ENCODE measurements at regions not wholly inside any gene's neighbourhood (a gene's known extent, or its start where the extent isn't known, plus 50 kb on each side); places are given as distances from the start of the nearest gene placed in this dataset.
A peak's percentile ranks its signal among the peaks of the same experiment; 100 is the strongest.

DNA sequence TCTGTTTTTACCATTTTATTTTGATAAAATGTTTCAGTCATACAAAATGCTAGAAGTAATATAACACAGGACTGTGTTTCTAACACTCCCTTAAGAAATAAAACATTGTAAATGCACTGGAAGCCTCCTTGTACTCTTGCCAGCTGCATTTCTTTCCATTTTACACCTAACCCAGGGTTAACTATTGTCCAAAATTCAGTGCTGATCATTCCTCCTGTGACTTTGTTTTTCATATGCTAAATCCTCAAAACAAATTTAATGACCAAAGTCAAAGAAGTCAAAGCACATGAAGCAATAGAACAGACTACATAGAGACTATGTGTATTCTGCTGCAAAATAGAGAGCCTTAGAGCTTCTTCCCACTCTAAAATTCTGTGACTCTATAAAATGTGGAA is 420.3 kb upstream of the PRICKLE1 start:
- DNase-seq (ENCODE audit: low read depth in 1 of 2, low spot score in 1 of 2): no peak
- Histone ChIP-seq H3K27ac (no peak overlapping the region), H3K36me3 (no peaks in the 10 kb centered on the region), H3K9me3 (ENCODE audit: low read depth) (no peaks in the 10 kb centered on the region), H3K27me3 (no peaks in the 10 kb centered on the region), H3K4me1 (ENCODE audit: low read depth) (peaks cover 15% of the 10 kb centered on the region), H3K4me3 (no peak overlapping the region)
- no peak for TF ChIP-seq CTCF (IDR thresholded peaks at IDR 0.05; ENCODE audit: low read depth, low read length)

DNA sequence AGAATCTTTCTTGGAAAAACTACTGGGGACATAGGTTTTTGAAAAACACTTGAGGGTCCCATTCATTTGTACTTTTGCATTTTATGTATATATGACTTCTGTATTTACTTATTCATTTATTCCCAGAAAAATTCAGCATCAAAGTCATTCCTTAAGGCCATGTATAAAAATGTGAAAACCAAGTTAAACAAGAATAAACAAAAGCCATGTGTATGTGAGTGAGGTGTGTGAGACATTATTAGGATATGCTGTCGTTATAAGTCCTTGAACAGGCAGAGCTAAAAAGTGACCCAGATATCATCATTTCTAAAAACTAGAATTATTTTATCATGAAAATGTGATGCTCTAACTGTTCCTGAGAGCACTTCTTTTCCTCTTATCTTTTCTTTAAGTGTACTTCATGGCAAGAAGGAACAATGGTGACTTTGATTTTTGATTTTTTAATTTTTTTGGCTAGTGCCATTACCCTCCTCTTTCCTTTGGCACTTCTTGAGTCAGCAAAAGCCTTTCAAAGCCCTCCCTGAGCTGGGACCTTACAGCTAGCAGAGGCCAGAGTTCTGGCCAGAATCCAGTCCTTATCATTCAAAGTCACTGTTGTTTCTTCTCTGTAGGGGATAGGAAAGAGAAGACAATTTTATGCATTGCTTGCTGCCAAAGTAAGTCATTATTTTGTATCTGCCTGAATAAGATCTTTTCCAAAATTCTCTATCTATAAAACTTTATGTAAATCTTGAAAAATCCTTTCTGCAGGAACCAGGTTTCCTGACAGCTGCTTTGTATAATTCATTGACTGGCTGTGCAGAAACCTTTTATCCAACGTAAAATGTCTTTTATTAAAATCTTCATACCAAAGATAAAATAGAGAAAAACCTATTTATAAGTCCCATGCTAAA is 419.7 kb upstream of the PRICKLE1 start:
- DNase-seq (ENCODE audit: low read depth in 1 of 2, low spot score in 1 of 2): peak; percentile 43 to 52
- TF ChIP-seq CTCF (IDR thresholded peaks at IDR 0.05; ENCODE audit: low read depth, low read length): no peak

GRCh38 chr12:43004908-43005307 is 415.4 kb upstream of the PRICKLE1 start:
- DNase-seq (ENCODE audit: low read depth in 1 of 2, low spot score in 1 of 2): peak in 1 of 2 donors; percentile 57
- H3K27me3 ChIP-seq: no peaks in the 10 kb centered on the region
- TF ChIP-seq CTCF (IDR thresholded peaks at IDR 0.05; ENCODE audit: low read depth, low read length): no peak
- H3K4me1 ChIP-seq (ENCODE audit: low read depth): peaks cover 19% of the 10 kb centered on the region
- no peaks in the 10 kb centered on the region for H3K9me3 ChIP-seq (ENCODE audit: low read depth)
- H3K4me3 ChIP-seq: no peak overlapping the region
- no peaks in the 10 kb centered on the region for H3K36me3 ChIP-seq
- H3K27ac ChIP-seq: no peak overlapping the region

More for the DNA sequence above, 419.7 kb upstream of the PRICKLE1 start:
- Histone ChIP-seq H3K27me3 (no peaks in the 10 kb centered on the region), H3K9me3 (ENCODE audit: low read depth) (no peaks in the 10 kb centered on the region), H3K36me3 (no peaks in the 10 kb centered on the region), H3K4me3 (no peak overlapping the region), H3K27ac (no peak overlapping the region), H3K4me1 (ENCODE audit: low read depth) (peaks cover 19% of the 10 kb centered on the region)

DNA sequence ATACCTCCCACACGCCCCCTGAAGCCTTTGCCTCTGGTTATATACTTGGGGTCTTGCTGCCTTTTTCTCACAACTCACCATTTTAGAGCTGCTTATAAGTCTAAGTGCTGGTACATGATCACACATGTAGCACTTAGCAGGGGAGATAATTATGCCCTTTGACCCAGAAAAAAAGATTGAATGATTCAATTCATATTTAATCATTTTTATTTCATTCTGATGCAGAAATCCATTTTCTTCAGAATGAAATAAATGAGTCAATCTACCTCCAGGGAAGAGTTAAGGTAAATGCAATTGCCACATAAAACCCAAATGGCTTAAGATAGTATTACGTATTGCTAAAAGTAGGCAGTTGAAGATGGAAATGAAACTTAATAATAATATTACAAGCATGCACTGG is 414.6 kb upstream of the PRICKLE1 start:
- TF ChIP-seq CTCF (IDR thresholded peaks at IDR 0.05; ENCODE audit: low read depth, low read length): no peak
- Histone ChIP-seq H3K9me3 (ENCODE audit: low read depth) (no peaks in the 10 kb centered on the region), H3K4me1 (ENCODE audit: low read depth) (peaks cover 12% of the 10 kb centered on the region), H3K4me3 (no peak overlapping the region), H3K27ac (no peak overlapping the region), H3K27me3 (no peaks in the 10 kb centered on the region), H3K36me3 (no peaks in the 10 kb centered on the region)
- DNase-seq (ENCODE audit: low read depth in 1 of 2, low spot score in 1 of 2): no peak

GRCh38 chr12:42996869-42997431 is 407.4 kb upstream of the PRICKLE1 start:
- Histone ChIP-seq H3K4me1 (ENCODE audit: low read depth) (peaks cover 9% of the 10 kb centered on the region), H3K4me3 (no peak overlapping the region), H3K36me3 (no peaks in the 10 kb centered on the region), H3K9me3 (ENCODE audit: low read depth) (no peaks in the 10 kb centered on the region), H3K27ac (no peak overlapping the region), H3K27me3 (no peaks in the 10 kb centered on the region)
- no peak for DNase-seq (ENCODE audit: low read depth in 1 of 2, low spot score in 1 of 2)
- TF ChIP-seq CTCF (IDR thresholded peaks at IDR 0.05; ENCODE audit: low read depth, low read length): no peak
